CD4-positive, alpha-beta T cell (primary cell): ENCODE measurements at regions not wholly inside any gene's neighbourhood (a gene's known extent, or its start where the extent isn't known, plus 50 kb on each side); places are given as distances from the start of the nearest gene placed in this dataset.

ENCODE experiments used
- ATAC-seq: fragments of 200-7000 bp; cut with Tn5 transposase; one replicate; pipeline ENCODE4 v1.10.0; 2022; ENCODE audit warnings: mild to moderate bottlenecking; ENCODE audit not compliant: poor library complexity
- CTCF ChIA-PET: fragments of 350-600 bp; sonication (Branson Sonifier 250); formaldehyde crosslinking; loops from one replicate; lab custom pipeline; 2021; ENCODE audit warnings: antibody characterized with exemption, inconsistent platforms; lab: Charles Lee
- POLR2A ChIA-PET: fragments of 350-600 bp; sonication (Branson Sonifier 250); formaldehyde crosslinking; loops from one replicate; lab custom pipeline; 2021; ENCODE audit warnings: antibody characterized with exemption, inconsistent platforms; lab: Charles Lee
- DNase-seq, 14 experiments: peaks; one replicate each; pipeline ENCODE4 v3.0.0-alpha.2; 2013 to 2020; ENCODE audit warnings: mixed read lengths in 2 of 14
- H3K27ac ChIP-seq, 2 donors: one replicate each; pipeline versions ENCODE4 v1.5.1 to v1.7.0; 2013; ENCODE audit warnings: low read length in 2 of 2, low read depth in 1 of 2, mild to moderate bottlenecking in 1 of 2
- H3K27me3 ChIP-seq, 2 experiments: 1 replicate in 1 of 2; 2 replicates in 1 of 2; pipeline versions ENCODE4 v1.6.1 to v1.7.0; 2013; ENCODE audit warnings: low read length in 2 of 2, control low read depth in 1 of 2, mild to moderate bottlenecking in 1 of 2, moderate library complexity in 1 of 2; ENCODE audit not compliant: insufficient read depth in 2 of 2, control insufficient read depth in 1 of 2
- H3K36me3 ChIP-seq: one replicate; pipeline ENCODE4 v1.6.1; 2013; ENCODE audit warnings: low read length, control low read depth; ENCODE audit not compliant: insufficient read depth
- H3K4me1 ChIP-seq: one replicate; pipeline ENCODE4 v1.6.1; 2013; ENCODE audit warnings: low read length, control low read depth; ENCODE audit not compliant: insufficient read depth
- H3K4me3 ChIP-seq: one replicate; pipeline ENCODE4 v1.5.1; 2013; ENCODE audit warnings: mild to moderate bottlenecking, low read length, moderate library complexity
- H3K9me3 ChIP-seq, 2 experiments: 1 replicate in 1 of 2; 2 replicates in 1 of 2; pipeline versions ENCODE4 v1.6.1 to v1.7.0; 2013; ENCODE audit warnings: low read length in 2 of 2, mild to moderate bottlenecking in 2 of 2, control low read depth in 1 of 2, moderate library complexity in 1 of 2; ENCODE audit not compliant: control insufficient read depth in 1 of 2, insufficient read depth in 1 of 2
- H3K27ac Mint-ChIP-seq: one replicate; pipeline ENCODE4 v1.8.0; 2020; ENCODE audit warnings: mixed read lengths
- H3K27me3 Mint-ChIP-seq: one replicate; pipeline ENCODE4 v1.8.0; 2021; ENCODE audit warnings: mixed read lengths
- H3K36me3 Mint-ChIP-seq: one replicate; pipeline ENCODE4 v1.8.0; 2021; ENCODE audit warnings: low read depth, mixed read lengths
- H3K4me1 Mint-ChIP-seq: one replicate; pipeline ENCODE4 v1.8.0; 2021; ENCODE audit warnings: low read depth, mixed read lengths
- H3K4me3 Mint-ChIP-seq: one replicate; pipeline ENCODE4 v1.8.0; 2020; ENCODE audit warnings: mild to moderate bottlenecking, mixed read lengths
- H3K9me3 Mint-ChIP-seq: one replicate; pipeline ENCODE4 v1.8.0; 2020; ENCODE audit warnings: mixed read lengths
- CTCF ChIP-seq: fragments of 200-600 bp; IDR thresholded peaks from one replicate; pipeline ENCODE4 v1.8.0; 2022; ENCODE audit warnings: antibody characterized with exemption, mild to moderate bottlenecking
- intact Hi-C, 2 experiments: fragments of 100-400 bp; cut with DNase I in 1 of 2; cut with micrococcal nuclease in 1 of 2; formaldehyde crosslinking; loops; one replicate each; pipeline versions ENCODE4 v1.15.1 to v1.9.0; 2023 to 2025; cut with DNase I, micrococcal nuclease

GRCh38 chr1:4549930-4550329 lies 104.5 kb upstream of the AJAP1 start:
- H3K27me3 ChIP-seq, result peaks cover 0 to 3% of the 10 kb centered on the region in 2 experiments
- no peaks in the 10 kb centered on the region for H3K4me1 Mint-ChIP-seq
- intact Hi-C loops, result no loop called here
- no peak overlapping the region for H3K27ac Mint-ChIP-seq
- TF ChIP-seq CTCF, result no peak
- DNase-seq (no peak), ATAC-seq (no peak)
- H3K4me3 ChIP-seq, result no peak overlapping the region
- H3K36me3 ChIP-seq, result no peaks in the 10 kb centered on the region
- no peaks in the 10 kb centered on the region for H3K36me3 Mint-ChIP-seq
- peaks cover 3% of the 10 kb centered on the region for H3K9me3 Mint-ChIP-seq
- no peak overlapping the region for H3K4me3 Mint-ChIP-seq
- H3K27me3 Mint-ChIP-seq, result peaks cover 13% of the 10 kb centered on the region
- no peaks in the 10 kb centered on the region for H3K4me1 ChIP-seq
- peaks cover 0 to 5% of the 10 kb centered on the region in 2 experiments for H3K9me3 ChIP-seq
- ChIA-PET CTCF (no interaction called here), POLR2A (no interaction called here)
- no peak overlapping the region for H3K27ac ChIP-seq

- peaks cover 0 to 2% of the 10 kb centered on the region in 2 experiments for H3K9me3 ChIP-seq
- DNase-seq (no peak), ATAC-seq (no peak)
- H3K36me3 Mint-ChIP-seq, result no peaks in the 10 kb centered on the region
- no peaks in the 10 kb centered on the region for H3K36me3 ChIP-seq
- H3K4me1 ChIP-seq, result no peaks in the 10 kb centered on the region
- H3K4me1 Mint-ChIP-seq, result no peaks in the 10 kb centered on the region
- no peak overlapping the region for H3K27ac ChIP-seq
- no peak for TF ChIP-seq CTCF
- peaks cover 0 to 3% of the 10 kb centered on the region in 2 experiments for H3K27me3 ChIP-seq
- H3K27me3 Mint-ChIP-seq, result peaks cover 10% of the 10 kb centered on the region
- intact Hi-C loops, result no loop called here
- CTCF ChIA-PET, result no interaction called here
- no peak overlapping the region for H3K27ac Mint-ChIP-seq
- no peak overlapping the region for H3K4me3 Mint-ChIP-seq
- peaks cover 3% of the 10 kb centered on the region for H3K9me3 Mint-ChIP-seq
- POLR2A ChIA-PET, result no interaction called here
- H3K4me3 ChIP-seq, result no peak overlapping the region
Observed at GRCh38 chr1:4550941-4551340, 103.5 kb upstream of the AJAP1 start.

GRCh38 chr1:4551706-4552105 lies 102.7 kb upstream of the AJAP1 start:
- H3K4me1 ChIP-seq, result no peaks in the 10 kb centered on the region
- no peaks in the 10 kb centered on the region for H3K36me3 ChIP-seq
- ChIA-PET POLR2A (no interaction called here), CTCF (no interaction called here)
- DNase-seq (no peak), ATAC-seq (no peak)
- H3K4me3 ChIP-seq, result no peak overlapping the region
- intact Hi-C loops, result no loop called here
- H3K27ac ChIP-seq, result no peak overlapping the region
- TF ChIP-seq CTCF, result no peak
- H3K27ac Mint-ChIP-seq, result no peak overlapping the region
- peaks cover 10% of the 10 kb centered on the region for H3K27me3 Mint-ChIP-seq
- no peak overlapping the region for H3K4me3 Mint-ChIP-seq
- no peaks in the 10 kb centered on the region for H3K9me3 ChIP-seq
- H3K36me3 Mint-ChIP-seq, result no peaks in the 10 kb centered on the region
- H3K27me3 ChIP-seq, result no peaks in the 10 kb centered on the region
- peaks cover 3% of the 10 kb centered on the region for H3K9me3 Mint-ChIP-seq
- no peaks in the 10 kb centered on the region for H3K4me1 Mint-ChIP-seq
